ENCODE measurements at regions not wholly inside any gene's neighbourhood (a gene's known extent, or its start where the extent isn't known, plus 50 kb on each side); places are given as distances from the start of the nearest gene placed in this dataset.

DNA sequence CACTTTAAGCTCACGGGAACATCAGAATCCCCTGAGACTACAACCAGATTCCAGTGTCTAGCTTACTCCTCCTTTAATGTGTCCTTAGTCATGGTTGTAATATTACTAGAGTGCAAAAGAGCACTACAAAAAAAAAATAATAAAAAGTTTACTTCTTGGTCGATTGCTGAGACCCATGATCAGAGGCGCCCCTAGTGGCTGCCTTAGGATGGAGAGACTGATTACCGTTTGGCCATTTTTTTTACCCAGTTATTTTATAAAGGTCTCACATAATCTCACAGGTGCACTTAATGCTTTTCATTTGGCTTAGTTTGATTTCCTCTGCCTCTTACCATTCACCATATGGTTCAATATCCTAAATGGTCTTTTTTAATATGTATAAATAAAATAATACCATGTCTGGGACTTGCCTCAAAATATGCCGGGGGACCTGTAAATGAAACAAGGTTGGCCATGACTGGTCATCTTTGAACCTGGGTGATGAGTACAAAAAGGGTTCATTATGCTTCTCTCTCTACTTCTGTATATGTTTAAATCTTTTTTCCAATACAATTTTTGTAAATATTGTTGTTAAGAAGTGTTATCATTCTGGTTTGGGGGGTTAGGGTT is 331.5 kb upstream of the NFE2L3 start:
- Histone ChIP-seq H3K27me3 (no peaks in the 10 kb centered on the region), H3K36me3 (no peaks in the 10 kb centered on the region), H3K4me3 (no peak overlapping the region), H3K4me1 (no peaks in the 10 kb centered on the region), H3K27ac (no peak overlapping the region), H3K9me3 (no peaks in the 10 kb centered on the region)
- intact Hi-C loops (cut with DNase I; ENCODE audit: low total_unique reads) = no loop called here
- TF ChIP-seq POLR2AphosphoS5 (IDR thresholded peaks at IDR 0.05) (no peak), POLR2A (IDR thresholded peaks at IDR 0.05) (no peak)
- TF ChIP-seq, protein P1, sequence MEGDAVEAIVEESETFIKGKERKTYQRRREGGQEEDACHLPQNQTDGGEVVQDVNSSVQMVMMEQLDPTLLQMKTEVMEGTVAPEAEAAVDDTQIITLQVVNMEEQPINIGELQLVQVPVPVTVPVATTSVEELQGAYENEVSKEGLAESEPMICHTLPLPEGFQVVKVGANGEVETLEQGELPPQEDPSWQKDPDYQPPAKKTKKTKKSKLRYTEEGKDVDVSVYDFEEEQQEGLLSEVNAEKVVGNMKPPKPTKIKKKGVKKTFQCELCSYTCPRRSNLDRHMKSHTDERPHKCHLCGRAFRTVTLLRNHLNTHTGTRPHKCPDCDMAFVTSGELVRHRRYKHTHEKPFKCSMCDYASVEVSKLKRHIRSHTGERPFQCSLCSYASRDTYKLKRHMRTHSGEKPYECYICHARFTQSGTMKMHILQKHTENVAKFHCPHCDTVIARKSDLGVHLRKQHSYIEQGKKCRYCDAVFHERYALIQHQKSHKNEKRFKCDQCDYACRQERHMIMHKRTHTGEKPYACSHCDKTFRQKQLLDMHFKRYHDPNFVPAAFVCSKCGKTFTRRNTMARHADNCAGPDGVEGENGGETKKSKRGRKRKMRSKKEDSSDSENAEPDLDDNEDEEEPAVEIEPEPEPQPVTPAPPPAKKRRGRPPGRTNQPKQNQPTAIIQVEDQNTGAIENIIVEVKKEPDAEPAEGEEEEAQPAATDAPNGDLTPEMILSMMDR (IDR thresholded peaks at IDR 0.05) = peak in 1 of 3 donors; percentile 12
- no peak for DNase-seq (ENCODE audit: low spot score in 2 of 2)

DNA sequence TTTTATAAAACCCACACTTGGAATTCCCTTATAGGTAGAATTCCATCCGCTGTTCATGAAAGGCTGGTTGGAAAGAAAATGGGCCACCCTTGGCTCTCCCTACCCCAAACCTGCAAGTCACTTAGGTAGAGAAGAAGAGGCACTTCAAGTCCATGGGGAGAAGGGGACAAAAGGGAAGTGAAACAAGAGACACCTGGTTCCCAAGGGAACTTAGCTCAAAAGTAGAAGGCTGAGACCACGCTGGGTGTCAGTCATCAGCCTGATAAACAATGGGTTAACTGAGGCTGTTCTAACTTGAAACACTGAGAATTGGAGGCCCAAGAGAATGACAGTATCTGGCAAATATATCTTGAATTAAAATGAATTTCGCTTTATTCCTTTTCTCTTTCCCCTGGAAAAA is 330.8 kb upstream of the NFE2L3 start:
- no peak for TF ChIP-seq POLR2A (IDR thresholded peaks at IDR 0.05)
- no peak for TF ChIP-seq POLR2AphosphoS5 (IDR thresholded peaks at IDR 0.05)
- TF ChIP-seq, protein P1 (IDR thresholded peaks at IDR 0.05) = no peak
- no peak for DNase-seq (ENCODE audit: low spot score in 2 of 2)
- no peaks in the 10 kb centered on the region for H3K9me3 ChIP-seq
- no peaks in the 10 kb centered on the region for H3K4me1 ChIP-seq
- no peak overlapping the region for H3K27ac ChIP-seq
- intact Hi-C loops (cut with DNase I; ENCODE audit: low total_unique reads) = no loop called here
- no peaks in the 10 kb centered on the region for H3K36me3 ChIP-seq
- H3K4me3 ChIP-seq = no peak overlapping the region
- H3K27me3 ChIP-seq = no peaks in the 10 kb centered on the region

DNA sequence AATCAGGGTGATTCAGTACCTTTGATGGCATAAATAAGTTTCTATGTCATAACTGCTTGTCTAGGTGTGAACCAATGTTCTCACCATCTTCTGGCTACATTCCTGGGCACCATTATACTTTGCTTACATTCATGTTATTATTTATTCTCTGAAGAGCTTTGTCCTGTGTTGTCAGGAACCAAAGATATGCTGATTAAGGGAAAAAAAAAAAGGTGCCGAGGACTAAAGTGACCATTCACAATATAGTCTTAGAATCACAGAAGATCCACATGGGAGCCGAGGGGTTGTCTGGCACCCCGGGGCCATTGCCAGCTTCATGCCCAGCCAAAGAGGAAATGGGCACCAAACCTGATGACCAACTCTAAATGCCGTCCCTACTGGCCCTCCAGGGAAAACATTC is 329.2 kb upstream of the NFE2L3 start:
- Histone ChIP-seq H3K36me3 (no peaks in the 10 kb centered on the region), H3K4me1 (no peaks in the 10 kb centered on the region), H3K4me3 (no peak overlapping the region), H3K9me3 (no peaks in the 10 kb centered on the region), H3K27ac (no peak overlapping the region), H3K27me3 (no peaks in the 10 kb centered on the region)
- no peak for TF ChIP-seq POLR2AphosphoS5 (IDR thresholded peaks at IDR 0.05)
- intact Hi-C loops (cut with DNase I; ENCODE audit: low total_unique reads) = no loop called here
- no peak for DNase-seq (ENCODE audit: low spot score in 2 of 2)

DNA sequence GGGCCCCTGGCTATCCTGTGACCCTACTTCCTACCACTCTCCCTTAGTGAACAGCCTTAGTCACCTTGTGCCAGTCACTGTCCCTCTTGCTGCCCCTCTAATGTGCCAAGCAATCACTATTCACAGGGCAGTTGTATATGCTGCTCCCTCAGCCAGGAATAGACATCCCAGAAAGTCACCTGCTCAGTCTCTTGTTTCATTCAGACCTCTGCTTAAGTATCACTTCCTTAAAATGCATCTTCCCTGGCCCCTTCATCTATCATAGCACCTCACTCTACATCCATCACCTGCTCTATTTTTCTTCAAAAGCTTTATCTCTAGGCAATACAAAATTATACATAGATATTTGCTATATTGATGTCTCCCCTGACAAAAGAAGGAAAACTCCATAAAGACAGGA is 328.4 kb upstream of the NFE2L3 start:
- Histone ChIP-seq H3K4me3 (no peak overlapping the region), H3K27ac (no peak overlapping the region), H3K4me1 (no peaks in the 10 kb centered on the region), H3K27me3 (no peaks in the 10 kb centered on the region), H3K9me3 (no peaks in the 10 kb centered on the region), H3K36me3 (no peaks in the 10 kb centered on the region)
- DNase-seq (ENCODE audit: low spot score in 2 of 2) = no peak
- intact Hi-C loops (cut with DNase I; ENCODE audit: low total_unique reads) = no loop called here
- TF ChIP-seq POLR2A (IDR thresholded peaks at IDR 0.05) = no peak
- TF ChIP-seq POLR2AphosphoS5 (IDR thresholded peaks at IDR 0.05) = no peak
- TF ChIP-seq, protein P1 (IDR thresholded peaks at IDR 0.05) = no peak

DNA sequence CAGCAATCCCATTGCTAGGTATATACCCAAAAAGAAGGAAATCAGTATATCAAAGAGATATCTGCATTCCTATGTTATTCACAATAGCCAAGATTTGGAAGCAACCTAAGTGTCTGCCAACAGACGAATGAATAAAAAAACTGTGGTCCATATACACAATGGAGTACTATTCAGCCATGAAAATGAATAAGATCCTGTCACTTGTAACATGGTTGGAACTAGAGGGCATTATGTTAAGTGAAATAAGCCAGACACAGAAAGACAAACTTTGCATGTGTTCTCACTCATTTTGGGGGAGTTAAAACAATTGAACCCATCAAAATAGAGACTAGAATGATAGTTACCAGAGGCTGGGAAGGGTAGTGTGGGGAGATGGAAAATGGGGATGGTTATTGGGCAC is 323.5 kb upstream of the NFE2L3 start:
- intact Hi-C loops (cut with DNase I; ENCODE audit: low total_unique reads) = no loop called here

More for the DNA sequence above, 323.5 kb upstream of the NFE2L3 start:
- Histone ChIP-seq H3K9me3 (no peaks in the 10 kb centered on the region), H3K4me1 (no peaks in the 10 kb centered on the region), H3K4me3 (no peak overlapping the region), H3K27ac (no peak overlapping the region), H3K36me3 (no peaks in the 10 kb centered on the region), H3K27me3 (no peaks in the 10 kb centered on the region)
- TF ChIP-seq POLR2A (IDR thresholded peaks at IDR 0.05) = no peak
- TF ChIP-seq, protein P1 (IDR thresholded peaks at IDR 0.05) = no peak
- no peak for TF ChIP-seq POLR2AphosphoS5 (IDR thresholded peaks at IDR 0.05)
- DNase-seq (ENCODE audit: low spot score in 2 of 2) = no peak

Data from breast epithelium (tissue), 4 donors.